BJ (cell line): ENCODE measurements at regions not wholly inside any gene's neighbourhood (a gene's known extent, or its start where the extent isn't known, plus 50 kb on each side); places are given as distances from the start of the nearest gene placed in this dataset.

Experiments used
- CTCF ChIA-PET: fragments of 350-600 bp; formaldehyde crosslinking; extraction: SDS; loops from one replicate; lab custom pipeline; 2021; ENCODE audit warnings: antibody characterized with exemption, inconsistent platforms; lab: Yijun Ruan, JAX
- POLR2A ChIA-PET: fragments of 300-600 bp; sonication (Branson Sonifier 250); formaldehyde crosslinking; extraction: SDS; loops from one replicate; lab custom pipeline; 2021; ENCODE audit warnings: antibody characterized with exemption; lab: Charles Lee
- DNase-seq: peaks from one replicate; pipeline ENCODE4 v3.0.0-alpha.2; 2011; ENCODE audit warnings: low read depth
- H3K27me3 ChIP-seq: 2 replicates; pipeline ENCODE4 v1.6.0; 2011; ENCODE audit warnings: low read length; ENCODE audit not compliant: control insufficient read depth, insufficient read depth
- H3K36me3 ChIP-seq: 2 replicates; pipeline ENCODE4 v1.5.1; 2011; ENCODE audit warnings: low read length; ENCODE audit not compliant: control insufficient read depth, insufficient read depth
- H3K4me3 ChIP-seq: 2 replicates; pipeline ENCODE4 v1.5.1; 2011; ENCODE audit warnings: low read depth, mild to moderate bottlenecking, control low read depth, low read length
- CTCF ChIP-seq: IDR thresholded peaks from 2 replicates; pipeline ENCODE4 v1.5.1; 2011; ENCODE audit warnings: low read depth, mild to moderate bottlenecking, control low read depth, inconsistent platforms, low read length, moderate library complexity; ENCODE audit not compliant: insufficient read depth

- TF ChIP-seq CTCF: no peak
- ChIA-PET CTCF (no interaction called here), POLR2A (no interaction called here)
These were observed 200.5 kb downstream of the DRD1 start for GRCh38 chr5:175243441-175243840.

GRCh38 chr5:175242207-175242606, 201.8 kb downstream of the DRD1 start:
- no peaks in the 10 kb centered on the region for H3K36me3 ChIP-seq
- ChIA-PET CTCF (no interaction called here), POLR2A (no interaction called here)
- DNase-seq: no peak
- no peak for TF ChIP-seq CTCF
- H3K27me3 ChIP-seq: no peaks in the 10 kb centered on the region
- no peak overlapping the region for H3K4me3 ChIP-seq

More at GRCh38 chr5:175243441-175243840, 200.5 kb downstream of the DRD1 start:
- Histone ChIP-seq H3K27me3 (no peaks in the 10 kb centered on the region), H3K4me3 (no peak overlapping the region), H3K36me3 (no peaks in the 10 kb centered on the region)
- no peak for DNase-seq

- no peak for DNase-seq
These were observed 205.7 kb downstream of the DRD1 start for GRCh38 chr5:175238326-175238725.

GRCh38 chr5:175236176-175236575, 207.8 kb downstream of the DRD1 start:
- CTCF ChIA-PET: no interaction called here
- TF ChIP-seq CTCF: no peak

More at GRCh38 chr5:175238326-175238725, 205.7 kb downstream of the DRD1 start:
- ChIA-PET POLR2A (no interaction called here), CTCF (no interaction called here)
- Histone ChIP-seq H3K4me3 (no peak overlapping the region), H3K36me3 (no peaks in the 10 kb centered on the region), H3K27me3 (no peaks in the 10 kb centered on the region)
- no peak for TF ChIP-seq CTCF

GRCh38 chr5:175235251-175235960, 208.6 kb downstream of the DRD1 start:
- Histone ChIP-seq H3K36me3 (no peaks in the 10 kb centered on the region), H3K4me3 (no peak overlapping the region), H3K27me3 (no peaks in the 10 kb centered on the region)
- POLR2A ChIA-PET: no interaction called here
- no peak for TF ChIP-seq CTCF
- DNase-seq: no peak
- CTCF ChIA-PET: no interaction called here

More at GRCh38 chr5:175236176-175236575, 207.8 kb downstream of the DRD1 start:
- POLR2A ChIA-PET: no interaction called here
- no peaks in the 10 kb centered on the region for H3K27me3 ChIP-seq
- no peak overlapping the region for H3K4me3 ChIP-seq
- no peaks in the 10 kb centered on the region for H3K36me3 ChIP-seq
- no peak for DNase-seq
